IMR-90 (cell line): ENCODE measurements at regions not wholly inside any gene's neighbourhood (a gene's known extent, or its start where the extent isn't known, plus 50 kb on each side); places are given as distances from the start of the nearest gene placed in this dataset.

Source experiments
- ATAC-seq: fragments of 200-7000 bp; cut with Tn5 transposase; 2 replicates; pipeline ENCODE4 v1.9.1; 2020; ENCODE audit warnings: low read depth, mild to moderate bottlenecking, moderate library complexity
- BruUV-seq: library from RNA; stranded (reverse); fragments of 400-500 nt; replicated peaks from 2 replicates; lab custom pipeline; 2021; lab: Mats Ljungman, UMichigan
- CTCF ChIA-PET: fragments of 300-600 bp; formaldehyde crosslinking; extraction: SDS; loops from one replicate; lab custom pipeline; 2021; ENCODE audit warnings: antibody characterized with exemption; lab: Yijun Ruan, JAX
- POLR2A ChIA-PET: fragments of 300-600 bp; sonication (Branson Sonifier 250); formaldehyde crosslinking; loops from one replicate; lab custom pipeline; 2022; ENCODE audit warnings: antibody characterized with exemption; ENCODE audit not compliant: unreplicated experiment; lab: Charles Lee
- DNase-seq: peaks from one replicate; pipeline ENCODE4 v3.0.0; 2013
- H2AFZ ChIP-seq: replicated peaks from 2 replicates; pipeline ENCODE3; 2013; ENCODE audit warnings: low read length, mild to moderate bottlenecking; ENCODE audit not compliant: poor library complexity
- H2AK5ac ChIP-seq: 2 replicates; pipeline ENCODE4 v1.6.1; 2013; ENCODE audit warnings: low read depth, low read length, inconsistent platforms
- H2AK9ac ChIP-seq: replicated peaks from 2 replicates; pipeline ENCODE3; 2013; ENCODE audit warnings: mild to moderate bottlenecking, low read depth, low read length, moderate library complexity; ENCODE audit not compliant: poor library complexity
- H2BK120ac ChIP-seq: 2 replicates; pipeline ENCODE4 v1.6.1; 2013; ENCODE audit warnings: low read depth, low read length, inconsistent platforms
- H2BK15ac ChIP-seq: 3 replicates; pipeline ENCODE4 v1.6.1; 2013; ENCODE audit warnings: low read depth, low read length, inconsistent platforms
- H2BK20ac ChIP-seq: 2 replicates; pipeline ENCODE4 v1.6.1; 2013; ENCODE audit warnings: low read depth, mild to moderate bottlenecking, inconsistent platforms, low read length, moderate library complexity
- H2BK5ac ChIP-seq: 2 replicates; pipeline ENCODE4 v1.6.1; 2013; ENCODE audit warnings: mild to moderate bottlenecking, low read depth, low read length, inconsistent platforms; ENCODE audit not compliant: poor library complexity, severe bottlenecking
- H3K14ac ChIP-seq: replicated peaks from 2 replicates; pipeline ENCODE4 v1.6.1; 2013; ENCODE audit warnings: low read depth, low read length, inconsistent platforms
- H3K18ac ChIP-seq: 2 replicates; pipeline ENCODE4 v1.6.1; 2013; ENCODE audit warnings: low read depth, low read length, control low read depth
- H3K23ac ChIP-seq: 2 replicates; pipeline ENCODE4 v1.6.1; 2013; ENCODE audit warnings: low read depth, low read length, inconsistent platforms
- H3K27ac ChIP-seq: 2 replicates; pipeline ENCODE4 v1.5.1; 2013; ENCODE audit warnings: mild to moderate bottlenecking, control low read depth, low read length; ENCODE audit not compliant: insufficient read depth
- H3K27me3 ChIP-seq: 2 replicates; pipeline ENCODE4 v1.6.1; 2013; ENCODE audit warnings: low read length; ENCODE audit not compliant: control insufficient read depth, insufficient read depth
- H3K36me3 ChIP-seq: 2 replicates; pipeline ENCODE4 v1.6.1; 2013; ENCODE audit warnings: low read length, mixed read lengths; ENCODE audit not compliant: control insufficient read depth, insufficient read depth
- H3K4ac ChIP-seq: 2 replicates; pipeline ENCODE4 v1.6.1; 2013; ENCODE audit warnings: low read depth, low read length, inconsistent platforms
- H3K4me1 ChIP-seq: 2 replicates; pipeline ENCODE4 v1.6.1; 2013; ENCODE audit warnings: low read length, mixed read lengths; ENCODE audit not compliant: control insufficient read depth, insufficient read depth
- H3K4me2 ChIP-seq: 2 replicates; pipeline ENCODE4 v1.6.1; 2013; ENCODE audit warnings: low read depth, mild to moderate bottlenecking, control low read depth, low read length, moderate library complexity
- H3K4me3 ChIP-seq: 2 replicates; pipeline ENCODE4 v1.5.1; 2013; ENCODE audit warnings: low read depth, mild to moderate bottlenecking, control low read depth, low read length, moderate library complexity; ENCODE audit not compliant: insufficient read depth
- H3K56ac ChIP-seq: 2 replicates; pipeline ENCODE4 v1.6.1; 2013; ENCODE audit warnings: low read length, inconsistent platforms; ENCODE audit not compliant: insufficient read depth; ENCODE audit errors: extremely low read depth
- H3K79me1 ChIP-seq, 2 experiments: 2 replicates each; pipeline ENCODE4 v1.6.1; 2013; ENCODE audit warnings: low read length in 2 of 2, inconsistent platforms in 1 of 2, low read depth in 1 of 2
- H3K9ac ChIP-seq: 2 replicates; pipeline ENCODE4 v1.6.1; 2013; ENCODE audit warnings: low read depth, low read length, control low read depth
- H3K9me1 ChIP-seq: 2 replicates; pipeline ENCODE4 v1.6.1; 2013; ENCODE audit warnings: low read length, inconsistent platforms; ENCODE audit not compliant: insufficient read depth
- H3K9me3 ChIP-seq: 2 replicates; pipeline ENCODE4 v1.6.1; 2013; ENCODE audit warnings: low read length; ENCODE audit not compliant: control insufficient read depth, insufficient read depth
- H4K20me1 ChIP-seq: 2 replicates; pipeline ENCODE4 v1.6.1; 2013; ENCODE audit warnings: low read length, inconsistent platforms; ENCODE audit not compliant: insufficient read depth
- H4K5ac ChIP-seq: 2 replicates; pipeline ENCODE4 v1.6.1; 2013; ENCODE audit warnings: mild to moderate bottlenecking, low read depth, low read length, control low read depth
- H4K8ac ChIP-seq, 2 experiments: 2 replicates each; pipeline ENCODE4 v1.6.1; 2013; ENCODE audit warnings: low read depth in 2 of 2, low read length in 2 of 2, control low read depth in 1 of 2, inconsistent platforms in 1 of 2
- H4K91ac ChIP-seq: 2 replicates; pipeline ENCODE4 v1.6.1; 2013; ENCODE audit warnings: low read depth, low read length, inconsistent platforms; ENCODE audit not compliant: insufficient read depth
- BHLHE40 ChIP-seq: fragments of 150-350 bp; IDR thresholded peaks from 2 replicates; pipeline ENCODE4 v1.6.1; 2016; ENCODE audit warnings: mild to moderate bottlenecking, low read depth, low read length
- CEBPB ChIP-seq: IDR thresholded peaks from 2 replicates; pipeline ENCODE4 v1.6.1; 2012; ENCODE audit warnings: low read depth, low read length, improper control_type of control experiment
- CHD1 ChIP-seq: IDR thresholded peaks from 2 replicates; pipeline ENCODE4 v1.6.1; 2012; ENCODE audit warnings: low read depth, low read length, improper control_type of control experiment
- CTCF ChIP-seq: conservative IDR thresholded peaks from 2 replicates; pipeline ENCODE4 v1.5.1; 2012; ENCODE audit warnings: mild to moderate bottlenecking, low read depth, low read length, improper control_type of control experiment
- FOS ChIP-seq: fragments of 150-350 bp; IDR thresholded peaks from 2 replicates; pipeline ENCODE4 v1.6.1; 2016; ENCODE audit warnings: low read depth, low read length
- MAFK ChIP-seq: IDR thresholded peaks from 2 replicates; pipeline ENCODE4 v1.6.1; 2012; ENCODE audit warnings: low read depth, low read length, improper control_type of control experiment
- MAZ ChIP-seq: IDR thresholded peaks from 2 replicates; pipeline ENCODE4 v1.6.1; 2012; ENCODE audit warnings: low read depth, mild to moderate bottlenecking, low read length, improper control_type of control experiment, moderate library complexity, borderline replicate concordance
- NFE2L2 ChIP-seq: fragments of 150-350 bp; IDR thresholded peaks from 2 replicates; pipeline ENCODE4 v1.6.1; 2016; ENCODE audit warnings: low read depth, mild to moderate bottlenecking, low read length
- POLR2A ChIP-seq: IDR thresholded peaks from 2 replicates; pipeline ENCODE4 v1.6.1; 2012; ENCODE audit warnings: mild to moderate bottlenecking, low read depth, low read length
- RAD21 ChIP-seq: IDR thresholded peaks from 2 replicates; pipeline ENCODE4 v1.6.1; 2012; ENCODE audit warnings: low read length, improper control_type of control experiment
- RCOR1 ChIP-seq: IDR thresholded peaks from 2 replicates; pipeline ENCODE4 v1.6.1; 2012; ENCODE audit warnings: mild to moderate bottlenecking, low read length, improper control_type of control experiment; ENCODE audit not compliant: insufficient replicate concordance
- RFX5 ChIP-seq: IDR thresholded peaks from 2 replicates; pipeline ENCODE4 v1.8.0; 2012; ENCODE audit warnings: low read depth, mild to moderate bottlenecking, low read length, moderate library complexity
- SMC3 ChIP-seq: fragments of 150-350 bp; IDR thresholded peaks from 2 replicates; pipeline ENCODE4 v1.6.1; 2016; ENCODE audit warnings: low read depth, mild to moderate bottlenecking, antibody characterized with exemption, low read length, moderate library complexity
- USF2 ChIP-seq: fragments of 150-350 bp; IDR thresholded peaks from 2 replicates; pipeline ENCODE4 v1.6.1; 2017; ENCODE audit warnings: mild to moderate bottlenecking, antibody characterized with exemption, low read length, low read depth
- WGBS, 2 experiments: methylation state at CpG; one replicate each; pipeline versions ENCODE4 v1.1.5 to v1.1.7; 2013; ENCODE audit warnings: missing lambda C conversion rate in 2 of 2; ENCODE audit not compliant: insufficient read length in 1 of 2; ENCODE audit errors: extremely low coverage in 2 of 2; 5-methylcytosine and 5-hydroxymethylcytosine counted together
- dilution Hi-C: fragments of 300-500 bp; cut with HindIII; formaldehyde crosslinking; loops from one replicate; pipeline ENCODE4 v1.14.3; 2018; ENCODE audit warnings: low sequenced_read_pairs; ENCODE audit not compliant: unreplicated experiment
- in situ Hi-C: fragments of 300-500 bp; cut with MboI; formaldehyde crosslinking; loops from 3 replicates; pipeline ENCODE4 v1.14.3; 2019; ENCODE audit warnings: low sequenced_read_pairs, inconsistent platforms, mixed read lengths
- intact Hi-C: fragments of 100-400 bp; cut with micrococcal nuclease; formaldehyde crosslinking; loops from 2 replicates; pipeline ENCODE4 v1.10.0; 2022
- TF ChIP-seq, protein P1 (sequence below): fragments of 150-350 bp; IDR thresholded peaks from 2 replicates; pipeline ENCODE4 v1.6.1; 2016; ENCODE audit warnings: low read depth, mild to moderate bottlenecking, low read length, moderate library complexity, borderline replicate concordance

- Histone ChIP-seq H3K4ac (no peak overlapping the region), H2AK5ac (no peak overlapping the region), H2BK120ac (no peak overlapping the region), H2BK20ac (no peak overlapping the region), H4K91ac (no peak overlapping the region), H3K4me1 (no peaks in the 10 kb centered on the region; the same call in 1 of the 2 replicates), H3K79me1 (no peaks in the 10 kb centered on the region), H3K9me3 (0 out of 2 replicates have a peak, but pooled peaks cover 4% of the 10 kb centered on the region), H3K23ac (no peak overlapping the region), H3K14ac (no peak overlapping the region), H3K4me3 (no peak overlapping the region), H4K8ac (no peak overlapping the region), H3K27me3 (peaks cover 16% of the 10 kb centered on the region), H3K4me2 (no peak overlapping the region), H3K56ac (no peak overlapping the region), H2BK5ac (no peak overlapping the region), H2AK9ac (no peak overlapping the region), H3K9me1 (no peaks in the 10 kb centered on the region), H4K5ac (no peak overlapping the region), H3K18ac (no peak overlapping the region), H2BK15ac (no peak overlapping the region), H2AFZ (no peak overlapping the region), H3K27ac (no peak overlapping the region), H3K9ac (no peak overlapping the region), H3K36me3 (no peaks in the 10 kb centered on the region), H4K20me1 (no peaks in the 10 kb centered on the region)
- WGBS, 2 experiments = 59% methylated on average over 10 of the region's 22 CpGs; no CpG with 5 or more reads in 1 of the 2 experiments
- BruUV-seq = no TSS peak
- no peak for DNase-seq
- CTCF ChIA-PET = no interaction called here
- no peak for ATAC-seq
- POLR2A ChIA-PET = no interaction called here
- intact Hi-C loops (no loop called here), dilution Hi-C loops (no loop called here), in situ Hi-C loops (no loop called here)
- TF ChIP-seq MAFK (no peak), FOS (no peak), USF2 (no peak), CHD1 (no peak), BHLHE40 (no peak), CEBPB (no peak), POLR2A (no peak), RAD21 (no peak), SMC3 (no peak), MAZ (no peak), RFX5 (no peak), RCOR1 (no peak), CTCF (no peak), NFE2L2 (no peak)
- TF ChIP-seq, protein P1, sequence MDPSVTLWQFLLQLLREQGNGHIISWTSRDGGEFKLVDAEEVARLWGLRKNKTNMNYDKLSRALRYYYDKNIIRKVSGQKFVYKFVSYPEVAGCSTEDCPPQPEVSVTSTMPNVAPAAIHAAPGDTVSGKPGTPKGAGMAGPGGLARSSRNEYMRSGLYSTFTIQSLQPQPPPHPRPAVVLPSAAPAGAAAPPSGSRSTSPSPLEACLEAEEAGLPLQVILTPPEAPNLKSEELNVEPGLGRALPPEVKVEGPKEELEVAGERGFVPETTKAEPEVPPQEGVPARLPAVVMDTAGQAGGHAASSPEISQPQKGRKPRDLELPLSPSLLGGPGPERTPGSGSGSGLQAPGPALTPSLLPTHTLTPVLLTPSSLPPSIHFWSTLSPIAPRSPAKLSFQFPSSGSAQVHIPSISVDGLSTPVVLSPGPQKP = no peak
These were observed 107.7 kb upstream of the LRPAP1 start for GRCh38 chr4:3639613-3640586.
